Erythroblast (primary cell): ENCODE measurements at regions not wholly inside any gene's neighbourhood (a gene's known extent, or its start where the extent isn't known, plus 50 kb on each side); places are given as distances from the start of the nearest gene placed in this dataset.

ENCODE experiments used
- GATA1 ChIP-seq: IDR thresholded peaks from 2 replicates; pipeline ENCODE4 v1.6.1; 2011; ENCODE audit warnings: low read depth, mild to moderate bottlenecking, control low read depth, low read length, moderate library complexity
- POLR2A ChIP-seq: IDR thresholded peaks from 2 replicates; pipeline ENCODE4 v1.6.1; 2011; ENCODE audit warnings: mild to moderate bottlenecking, low read length

DNA sequence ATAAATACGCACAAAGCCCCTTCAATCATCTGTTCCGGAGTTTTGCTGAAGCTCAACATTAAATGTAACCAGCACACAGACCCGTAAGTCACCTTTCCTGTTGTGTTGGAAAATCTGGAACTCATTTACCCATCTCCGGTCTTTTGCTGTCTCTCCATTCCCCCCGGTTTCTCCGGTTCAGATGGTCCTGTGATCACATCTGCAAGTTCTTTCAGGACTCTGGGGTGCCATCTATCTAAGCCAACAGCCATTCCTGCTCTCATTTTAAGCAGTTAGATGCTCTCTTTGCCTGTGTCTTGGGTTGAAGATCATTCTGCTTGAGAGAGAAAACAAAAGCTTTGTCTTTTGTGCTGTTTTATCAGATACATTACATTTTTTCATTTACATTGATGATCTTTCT is 91.7 kb upstream of the TGIF1 start:
- TF ChIP-seq POLR2A: no peak
- TF ChIP-seq GATA1: no peak
